Activated CD4-positive, alpha-beta T cell treated with anti-CD3 and anti-CD28 coated beads, Interleukin-2, amount 50 U/mL, for 16 hours (primary cell): ENCODE measurements at regions not wholly inside any gene's neighbourhood (a gene's known extent, or its start where the extent isn't known, plus 50 kb on each side); places are given as distances from the start of the nearest gene placed in this dataset.
"Not testable (repeated sequence)": the region's sequence is repeated elsewhere in the genome, so short reads cannot be mapped to it uniquely, and the experiment has no call there.

Experiments used
- DNase-seq: peaks from one replicate; pipeline ENCODE4 v3.0.0-alpha.2; 2020

GRCh38 chr4:64001229-64001898 lies 407.9 kb downstream of the TECRL start:
- peak; percentile 3 for DNase-seq

GRCh38 chr4:64000241-64000640 lies 409.0 kb downstream of the TECRL start:
- no peak for DNase-seq

- DNase-seq: no peak
These were observed 423.0 kb downstream of the TECRL start for GRCh38 chr4:63986253-63986652.

DNA sequence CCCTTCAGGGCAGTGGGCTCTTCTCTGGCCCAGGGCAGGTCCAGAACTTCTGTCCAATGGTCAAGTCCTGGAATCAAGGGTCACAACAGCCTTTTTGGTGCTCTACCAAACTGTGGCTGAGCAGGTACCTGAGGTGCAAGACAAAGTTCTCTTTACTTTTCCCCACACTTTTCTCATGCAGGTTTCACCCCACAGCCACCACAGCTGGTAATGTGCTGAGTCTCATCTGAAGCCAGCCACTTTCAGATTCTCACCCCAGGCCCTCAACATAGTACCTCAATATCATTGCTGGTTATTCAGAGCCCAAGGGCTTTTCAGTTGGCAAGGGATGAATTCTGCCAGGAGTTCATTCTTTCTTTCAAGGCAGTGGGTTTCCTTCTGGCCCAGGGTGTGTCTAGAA lies 426.0 kb downstream of the TECRL start:
- DNase-seq: no peak

- no peak for DNase-seq
These were observed 443.4 kb downstream of the TECRL start for GRCh38 chr4:63965875-63966274.

GRCh38 chr4:63942706-63943286 lies 466.5 kb downstream of the TECRL start:
- DNase-seq: not testable (repeated sequence)

DNA sequence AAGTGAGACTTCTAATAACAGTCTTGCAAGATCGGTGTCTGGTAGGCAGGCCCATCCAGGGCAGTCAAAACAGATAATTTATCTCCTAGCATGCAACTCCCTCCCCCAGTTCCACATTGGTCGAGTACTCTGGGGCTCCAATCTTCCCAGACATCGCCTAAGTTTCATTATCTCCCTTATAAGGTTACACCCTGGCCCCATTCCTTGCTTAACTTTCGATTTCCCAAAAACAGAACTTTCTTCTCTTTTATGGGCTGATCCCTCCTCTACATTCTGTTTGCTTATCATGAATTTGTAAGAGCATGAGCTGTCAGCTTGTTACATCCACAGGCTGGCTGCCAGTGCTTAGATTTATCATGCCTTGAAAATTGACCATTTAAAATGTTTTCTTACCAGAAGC lies 471.3 kb downstream of the TECRL start:
- DNase-seq: no peak

DNA sequence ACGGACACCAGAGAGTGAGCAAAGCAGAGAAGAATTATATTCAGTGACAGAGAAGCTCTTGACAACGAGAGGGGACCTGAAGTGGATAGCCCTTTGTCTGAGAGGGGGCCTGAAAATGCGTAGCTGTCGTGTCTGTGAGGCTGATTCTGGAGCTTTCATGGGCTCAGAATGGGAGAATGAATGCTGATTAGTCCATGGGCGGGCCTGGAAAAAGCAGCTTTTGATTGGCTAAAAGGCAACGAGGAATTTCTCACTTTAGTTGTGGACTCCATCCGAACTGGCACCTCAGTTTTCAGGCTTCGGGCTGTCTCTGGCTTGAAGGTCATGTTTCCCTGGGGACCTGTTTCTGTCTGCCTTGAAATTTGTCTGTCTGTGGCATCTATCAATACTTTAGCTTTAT lies 487.1 kb downstream of the TECRL start:
- no peak for DNase-seq

GRCh38 chr4:63921561-63921960 lies 487.7 kb downstream of the TECRL start:
- no peak for DNase-seq

DNA sequence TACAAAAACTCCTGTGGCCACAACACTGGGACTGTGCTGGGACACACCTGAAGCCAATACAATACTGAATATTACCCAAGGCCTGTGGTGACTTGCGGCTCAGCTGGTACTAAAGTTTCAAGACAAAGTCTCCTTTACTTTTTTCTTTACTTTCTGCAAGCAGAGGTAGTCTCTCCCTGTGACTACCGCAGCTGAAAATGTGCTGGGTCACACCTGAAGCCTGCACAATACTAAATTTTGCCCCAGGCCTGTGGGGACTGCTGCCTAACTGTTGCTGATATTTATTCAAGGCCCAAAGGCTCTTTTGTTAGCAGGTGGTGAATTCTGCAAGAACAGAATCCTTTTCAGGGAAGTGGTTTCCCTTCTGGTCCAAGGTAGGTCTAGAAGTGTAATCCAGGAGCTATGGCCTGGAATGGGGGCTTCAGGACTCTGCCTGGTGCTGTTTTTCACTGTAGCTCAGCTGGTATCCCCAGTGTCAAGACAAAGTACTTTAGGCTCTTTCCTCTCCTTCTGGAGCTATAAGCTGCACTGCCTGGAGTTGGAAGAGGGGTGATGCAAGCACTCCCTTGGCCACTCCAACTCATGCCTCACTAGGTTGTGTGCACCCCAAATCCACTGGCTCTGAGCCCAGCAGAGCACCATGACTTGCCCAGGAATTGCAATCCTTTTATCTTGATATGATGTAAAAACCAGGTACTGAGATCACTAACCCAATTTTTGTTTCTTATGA lies 489.4 kb downstream of the TECRL start:
- DNase-seq: no peak

DNA sequence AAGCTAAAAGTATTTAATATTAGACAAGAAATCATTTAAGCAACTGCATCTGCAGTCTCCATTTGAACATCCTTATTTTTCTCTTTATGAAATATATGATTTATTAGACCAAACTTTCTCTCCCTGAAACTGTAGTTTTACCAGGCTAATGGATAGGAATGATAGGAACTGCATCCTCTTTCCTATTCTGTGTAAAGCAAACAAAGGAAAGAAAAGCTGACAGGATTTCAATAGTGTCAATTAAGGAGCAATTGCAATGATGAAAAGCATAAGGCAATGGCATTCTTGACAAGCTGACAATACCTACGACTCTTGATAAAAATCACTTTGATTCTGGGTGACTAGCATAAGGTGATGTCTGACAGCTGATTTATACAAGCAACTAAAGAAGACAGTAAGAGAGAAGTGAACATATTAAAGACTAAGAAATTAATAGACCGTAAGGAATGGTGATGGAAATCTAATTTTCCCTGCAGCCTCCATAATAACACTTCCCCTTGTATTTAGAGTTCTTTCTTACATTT lies 502.5 kb downstream of the TECRL start:
- no peak for DNase-seq

- no peak for DNase-seq
These were observed 505.0 kb downstream of the TECRL start for GRCh38 chr4:63904201-63904600.

DNA sequence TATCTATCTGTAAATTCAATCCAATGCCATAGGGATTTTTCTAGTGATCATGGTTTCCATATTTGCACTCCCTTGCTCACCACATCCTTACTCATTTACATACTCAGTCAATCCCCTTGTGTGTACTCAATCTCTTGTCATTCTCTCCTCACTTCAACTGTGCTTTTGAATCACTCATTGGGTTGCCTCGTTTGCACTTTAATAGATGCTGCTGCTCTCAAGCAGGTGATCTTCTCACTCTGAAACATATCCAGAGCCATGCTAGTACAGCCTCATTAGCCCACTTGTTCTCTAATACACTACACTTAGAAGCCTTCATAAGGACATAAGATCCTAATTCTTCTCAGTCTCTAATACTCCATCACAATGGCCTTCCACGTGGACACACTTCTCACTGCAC lies 507.9 kb downstream of the TECRL start:
- no peak for DNase-seq

- DNase-seq: no peak
These were observed 510.3 kb downstream of the TECRL start for GRCh38 chr4:63898961-63899360.

- no peak for DNase-seq
These were observed 515.1 kb downstream of the TECRL start for GRCh38 chr4:63894161-63894560.

DNA sequence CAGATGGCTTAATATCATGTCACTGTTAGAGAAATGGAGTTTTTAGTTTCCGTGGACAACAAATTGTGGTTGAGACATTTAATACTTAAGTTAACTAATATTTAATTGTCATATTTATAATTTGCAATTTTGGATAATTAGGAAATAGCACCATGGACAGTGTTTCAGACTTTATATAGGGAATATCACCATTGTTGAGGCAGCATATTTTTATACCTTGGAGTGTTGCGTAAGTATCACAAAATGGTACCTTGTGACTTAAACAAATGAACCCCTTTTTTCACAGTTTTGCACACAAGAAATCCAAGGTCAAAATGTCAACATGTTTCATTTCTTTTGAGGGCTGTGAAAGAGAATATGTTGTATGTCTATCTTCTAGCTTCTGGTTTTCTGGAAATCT lies 539.9 kb downstream of the TECRL start:
- DNase-seq: no peak

GRCh38 chr4:63851496-63851895 lies 557.8 kb downstream of the TECRL start:
- no peak for DNase-seq

GRCh38 chr4:63841266-63841665 lies 568.0 kb downstream of the TECRL start:
- DNase-seq: no peak

DNA sequence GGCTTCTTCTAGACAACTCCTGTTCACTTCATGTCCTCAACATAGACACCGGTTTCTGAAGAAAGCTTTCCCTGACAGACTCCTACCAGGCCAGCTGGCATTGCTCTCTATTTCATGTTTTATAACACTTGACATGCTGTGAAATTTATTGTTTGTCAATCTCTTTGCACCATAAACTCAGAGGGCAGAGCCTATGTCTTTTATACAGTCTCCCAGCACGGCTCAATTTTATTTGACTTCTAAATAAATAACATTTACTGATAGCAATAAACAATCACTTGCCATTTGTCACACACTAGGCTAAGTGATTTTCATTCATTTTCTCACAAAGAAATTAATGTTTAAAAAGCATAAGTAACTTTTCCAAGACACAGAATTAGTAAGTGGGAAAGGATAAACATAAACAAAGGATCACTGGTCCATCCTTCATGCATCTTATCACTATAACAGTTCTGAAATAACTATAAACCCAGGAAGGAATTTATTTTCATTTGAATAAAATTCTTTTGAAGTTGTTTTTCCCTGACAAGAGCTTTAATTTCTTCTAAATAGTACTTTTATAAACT lies 577.6 kb downstream of the TECRL start:
- no peak for DNase-seq

GRCh38 chr4:63817196-63817865 lies 591.9 kb downstream of the TECRL start:
- no peak for DNase-seq

- no peak for DNase-seq
These were observed 594.9 kb downstream of the TECRL start for GRCh38 chr4:63814171-63814964.

- no peak for DNase-seq
These were observed 610.1 kb downstream of the TECRL start for GRCh38 chr4:63799166-63799565.
